Activated T-helper 17 cell treated with anti-CD3 and anti-CD28 coated beads, Interleukin-2, amount 50 U/mL, for 72 hours (primary cell): ENCODE measurements at regions not wholly inside any gene's neighbourhood (a gene's known extent, or its start where the extent isn't known, plus 50 kb on each side); places are given as distances from the start of the nearest gene placed in this dataset.

Source experiments
- ATAC-seq: fragments of 150-1000 bp; cut with Tn5 transposase; replicated peaks from 2 replicates; pipeline ENCODE4 v1.10.0; 2021; ENCODE audit warnings: mild to moderate bottlenecking, moderate library complexity
- H3K27ac Mint-ChIP-seq: one replicate; pipeline ENCODE4 v1.8.0; 2022; ENCODE audit warnings: mixed read lengths
- H3K27me3 Mint-ChIP-seq: one replicate; pipeline ENCODE4 v1.8.0; 2022; ENCODE audit warnings: mixed read lengths
- H3K36me3 Mint-ChIP-seq: one replicate; pipeline ENCODE4 v1.8.0; 2022; ENCODE audit warnings: low read depth, mild to moderate bottlenecking, mixed read lengths
- H3K4me1 Mint-ChIP-seq: one replicate; pipeline ENCODE4 v1.8.0; 2022; ENCODE audit warnings: mixed read lengths
- H3K4me3 Mint-ChIP-seq: one replicate; pipeline ENCODE4 v1.8.0; 2022; ENCODE audit warnings: mild to moderate bottlenecking, mixed read lengths
- H3K9me3 Mint-ChIP-seq: one replicate; pipeline ENCODE4 v1.8.0; 2022; ENCODE audit warnings: mixed read lengths

- no peaks in the 10 kb centered on the region for H3K36me3 Mint-ChIP-seq
- H3K4me1 Mint-ChIP-seq = no peaks in the 10 kb centered on the region
- no peaks in the 10 kb centered on the region for H3K27me3 Mint-ChIP-seq
- no peak overlapping the region for H3K4me3 Mint-ChIP-seq
- no peak for ATAC-seq
- peaks cover 5% of the 10 kb centered on the region for H3K9me3 Mint-ChIP-seq
- no peak overlapping the region for H3K27ac Mint-ChIP-seq
Observed at GRCh38 chr5:105730982-105731381, 1939.8 kb downstream of the EFNA5 start.

DNA sequence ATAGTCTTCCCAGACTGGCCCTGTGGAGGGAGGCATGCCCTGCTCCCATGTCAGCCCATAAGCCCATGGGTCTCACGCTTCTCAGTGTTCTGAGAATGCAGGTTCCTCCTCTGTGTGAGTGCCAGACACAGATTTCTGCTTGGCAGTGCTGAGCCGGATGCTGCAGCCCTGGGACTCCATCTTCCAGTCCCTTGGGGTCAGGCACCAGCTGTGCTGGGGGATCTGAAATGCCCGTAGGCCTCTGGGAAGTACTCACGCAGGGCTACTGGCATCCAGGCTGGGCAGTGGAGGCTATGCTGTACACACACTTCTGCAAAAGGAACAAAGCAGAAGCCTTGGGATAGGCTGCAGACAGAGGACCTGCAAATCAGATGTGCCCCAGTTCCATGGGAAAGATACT, 1944.6 kb downstream of the EFNA5 start:
- no peak overlapping the region for H3K4me3 Mint-ChIP-seq
- ATAC-seq = no peak
- H3K27ac Mint-ChIP-seq = no peak overlapping the region
- H3K36me3 Mint-ChIP-seq = no peaks in the 10 kb centered on the region
- no peaks in the 10 kb centered on the region for H3K27me3 Mint-ChIP-seq
- peaks cover 19% of the 10 kb centered on the region for H3K9me3 Mint-ChIP-seq
- H3K4me1 Mint-ChIP-seq = no peaks in the 10 kb centered on the region

DNA sequence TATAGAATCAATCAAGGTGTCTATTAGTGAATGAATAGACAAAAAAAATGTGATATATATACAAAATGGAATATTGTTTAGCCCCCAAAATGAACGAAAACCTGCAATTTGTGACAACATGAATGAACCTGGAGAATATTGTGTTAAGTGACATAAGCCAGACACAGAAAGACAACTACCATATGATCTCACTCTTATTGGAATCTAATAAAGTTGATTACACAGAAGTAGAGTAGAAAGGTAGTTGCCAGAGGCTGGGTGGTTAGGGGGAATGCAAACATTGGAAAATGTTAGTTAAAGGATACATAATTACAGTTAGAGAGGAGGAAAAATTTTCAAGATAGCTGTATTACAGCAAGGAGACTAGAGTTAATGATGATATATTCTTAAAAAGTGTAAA, 1962.3 kb downstream of the EFNA5 start:
- H3K36me3 Mint-ChIP-seq = no peaks in the 10 kb centered on the region
- no peak for ATAC-seq
- no peaks in the 10 kb centered on the region for H3K27me3 Mint-ChIP-seq
- no peaks in the 10 kb centered on the region for H3K4me1 Mint-ChIP-seq
- peaks cover 14% of the 10 kb centered on the region for H3K9me3 Mint-ChIP-seq
- H3K4me3 Mint-ChIP-seq = no peak overlapping the region
- H3K27ac Mint-ChIP-seq = no peak overlapping the region

DNA sequence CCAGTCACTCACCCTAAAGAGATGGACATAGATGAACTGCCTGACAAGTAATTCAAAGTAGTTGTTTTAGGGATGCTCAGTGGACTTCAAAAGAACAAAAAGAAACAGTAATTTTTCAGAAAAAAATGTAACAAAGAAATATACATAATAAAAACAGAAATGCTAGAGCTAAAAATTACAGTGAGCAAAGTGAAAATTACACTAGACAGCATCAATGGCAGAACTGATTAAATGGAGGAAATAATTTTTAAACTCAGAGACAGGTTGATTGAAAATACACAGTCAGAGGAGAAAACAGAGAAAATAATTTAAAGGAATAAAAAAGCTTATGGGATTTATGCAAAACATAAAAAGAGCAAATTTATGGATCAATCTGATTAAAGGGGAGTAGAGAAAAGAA, 1968.4 kb downstream of the EFNA5 start:
- ATAC-seq = no peak
- Mint-ChIP-seq H3K4me1 (no peaks in the 10 kb centered on the region), H3K9me3 (peaks cover 12% of the 10 kb centered on the region), H3K36me3 (no peaks in the 10 kb centered on the region), H3K27ac (no peak overlapping the region), H3K4me3 (no peak overlapping the region), H3K27me3 (no peaks in the 10 kb centered on the region)

DNA sequence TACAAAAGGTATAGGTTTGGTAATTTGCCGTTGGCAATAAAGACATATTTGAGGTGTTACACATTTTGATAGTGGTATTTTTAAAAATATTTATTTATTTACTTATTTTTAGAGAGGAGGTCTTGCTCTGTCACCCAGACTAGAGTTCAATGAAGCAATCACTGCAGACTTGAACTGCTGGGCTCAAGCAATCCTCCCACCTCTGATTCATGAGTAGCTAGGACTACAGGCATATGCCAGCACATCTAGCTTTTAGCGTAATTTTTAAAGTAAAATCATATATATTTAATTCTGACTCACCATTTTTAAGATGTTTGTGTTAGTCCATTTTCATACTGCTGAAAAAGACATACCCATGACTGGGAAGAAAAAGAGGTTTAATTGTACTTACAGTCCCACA, 1974.3 kb downstream of the EFNA5 start:
- H3K4me3 Mint-ChIP-seq = no peak overlapping the region
- no peaks in the 10 kb centered on the region for H3K4me1 Mint-ChIP-seq
- no peak overlapping the region for H3K27ac Mint-ChIP-seq
- no peaks in the 10 kb centered on the region for H3K27me3 Mint-ChIP-seq
- H3K9me3 Mint-ChIP-seq = peaks cover 11% of the 10 kb centered on the region
- H3K36me3 Mint-ChIP-seq = no peaks in the 10 kb centered on the region
- ATAC-seq = no peak

DNA sequence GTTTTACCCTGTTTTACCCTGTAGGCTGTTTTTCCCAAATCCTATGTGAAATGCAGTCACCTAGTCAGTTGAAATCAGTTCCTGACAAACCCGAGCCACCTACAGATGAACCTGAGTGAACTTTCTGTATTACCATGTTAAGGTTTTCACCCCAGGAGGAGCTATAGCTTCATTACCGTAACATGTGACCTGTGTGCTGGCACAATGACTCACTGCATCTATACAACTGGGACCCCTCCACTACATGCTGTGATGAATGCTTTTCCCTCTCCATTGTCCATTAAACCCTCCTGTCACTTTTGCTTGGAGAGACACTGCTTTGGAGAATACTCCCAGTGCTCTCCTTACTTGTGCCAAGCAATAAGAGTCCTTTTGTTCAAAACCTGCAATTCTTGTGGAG, 1974.8 kb downstream of the EFNA5 start:
- no peak for ATAC-seq
- H3K4me1 Mint-ChIP-seq = no peaks in the 10 kb centered on the region
- H3K27ac Mint-ChIP-seq = no peak overlapping the region
- no peaks in the 10 kb centered on the region for H3K27me3 Mint-ChIP-seq
- no peak overlapping the region for H3K4me3 Mint-ChIP-seq
- H3K36me3 Mint-ChIP-seq = no peaks in the 10 kb centered on the region
- peaks cover 8% of the 10 kb centered on the region for H3K9me3 Mint-ChIP-seq

- Mint-ChIP-seq H3K9me3 (peaks cover 4% of the 10 kb centered on the region), H3K4me3 (no peak overlapping the region), H3K27ac (no peak overlapping the region), H3K4me1 (no peaks in the 10 kb centered on the region), H3K27me3 (no peaks in the 10 kb centered on the region), H3K36me3 (no peaks in the 10 kb centered on the region)
- no peak for ATAC-seq
Observed at GRCh38 chr5:105689596-105689995, 1981.1 kb downstream of the EFNA5 start.

DNA sequence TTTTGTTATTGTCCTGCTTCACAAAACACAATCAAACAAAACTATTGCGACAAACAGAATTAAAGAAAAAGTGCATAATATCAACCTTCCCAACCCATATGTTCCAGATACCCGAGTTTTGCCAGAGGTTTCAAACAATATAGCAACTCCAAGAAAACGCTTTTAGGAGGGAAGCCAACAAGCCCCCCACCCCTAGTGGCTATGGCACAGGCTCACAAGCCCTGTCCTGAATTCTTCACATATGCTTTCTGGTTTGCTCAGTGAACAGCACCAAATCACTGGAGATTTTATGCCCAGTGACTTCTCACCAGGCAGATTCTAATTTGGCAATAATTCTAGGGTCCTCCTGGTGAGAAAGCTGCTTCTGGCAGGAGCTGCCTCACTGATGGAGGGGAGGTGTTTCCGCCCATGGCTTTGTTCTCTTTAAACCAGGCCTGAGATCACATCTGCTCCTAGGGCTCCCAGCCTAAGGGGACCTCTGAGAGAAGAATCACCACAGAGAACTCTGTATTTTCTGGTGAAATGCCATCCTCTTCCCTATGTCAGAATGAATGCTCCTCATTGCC, 1982.4 kb downstream of the EFNA5 start:
- H3K27me3 Mint-ChIP-seq = no peaks in the 10 kb centered on the region

DNA sequence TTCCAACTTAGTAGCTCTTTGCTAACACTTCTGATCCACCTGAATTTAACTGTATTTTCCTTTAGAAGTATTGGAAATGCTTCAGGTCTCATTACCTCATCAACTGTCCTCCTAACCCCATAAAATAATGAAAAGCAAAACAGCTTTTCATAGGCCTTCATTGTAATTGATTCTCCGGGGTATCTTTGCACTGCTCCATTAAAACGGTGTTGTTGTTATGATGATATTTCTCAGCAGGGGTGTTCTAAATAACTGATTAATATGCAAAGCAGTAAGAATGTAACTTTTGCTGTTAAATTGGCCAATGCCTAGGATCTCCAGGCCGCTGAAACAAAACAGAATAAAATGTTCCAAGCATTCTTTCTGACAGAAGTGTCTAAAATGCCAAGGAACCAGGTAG, 1983.2 kb downstream of the EFNA5 start:
- Mint-ChIP-seq H3K9me3 (peaks cover 4% of the 10 kb centered on the region), H3K27ac (no peak overlapping the region), H3K4me3 (no peak overlapping the region), H3K4me1 (no peaks in the 10 kb centered on the region), H3K27me3 (no peaks in the 10 kb centered on the region), H3K36me3 (no peaks in the 10 kb centered on the region)
- no peak for ATAC-seq

More for the DNA sequence above, 1982.4 kb downstream of the EFNA5 start:
- no peaks in the 10 kb centered on the region for H3K36me3 Mint-ChIP-seq
- no peak overlapping the region for H3K4me3 Mint-ChIP-seq
- H3K27ac Mint-ChIP-seq = no peak overlapping the region
- peaks cover 4% of the 10 kb centered on the region for H3K9me3 Mint-ChIP-seq
- no peaks in the 10 kb centered on the region for H3K4me1 Mint-ChIP-seq
- ATAC-seq = no peak

DNA sequence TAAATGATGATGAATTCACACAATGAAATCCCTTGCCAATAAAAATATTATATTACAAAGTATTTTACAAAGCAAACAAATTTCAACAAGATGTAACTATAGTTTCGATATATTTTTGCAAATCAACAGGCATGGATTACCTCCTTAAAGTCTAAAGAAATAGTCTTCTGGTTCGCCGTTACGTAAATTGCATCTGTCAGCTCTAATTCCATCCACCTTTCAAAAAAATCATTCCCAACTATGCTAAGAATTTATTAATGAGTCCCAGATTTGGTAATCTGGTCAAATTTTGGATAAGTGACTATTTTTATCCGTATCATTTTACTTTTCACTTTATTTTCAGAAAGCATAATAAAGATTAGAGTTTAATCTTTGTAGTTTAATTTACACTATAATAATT, 1984.9 kb downstream of the EFNA5 start:
- H3K36me3 Mint-ChIP-seq = no peaks in the 10 kb centered on the region
- H3K27ac Mint-ChIP-seq = no peak overlapping the region
- no peak overlapping the region for H3K4me3 Mint-ChIP-seq
- ATAC-seq = no peak
- H3K4me1 Mint-ChIP-seq = no peaks in the 10 kb centered on the region
- peaks cover 4% of the 10 kb centered on the region for H3K9me3 Mint-ChIP-seq
- no peaks in the 10 kb centered on the region for H3K27me3 Mint-ChIP-seq

DNA sequence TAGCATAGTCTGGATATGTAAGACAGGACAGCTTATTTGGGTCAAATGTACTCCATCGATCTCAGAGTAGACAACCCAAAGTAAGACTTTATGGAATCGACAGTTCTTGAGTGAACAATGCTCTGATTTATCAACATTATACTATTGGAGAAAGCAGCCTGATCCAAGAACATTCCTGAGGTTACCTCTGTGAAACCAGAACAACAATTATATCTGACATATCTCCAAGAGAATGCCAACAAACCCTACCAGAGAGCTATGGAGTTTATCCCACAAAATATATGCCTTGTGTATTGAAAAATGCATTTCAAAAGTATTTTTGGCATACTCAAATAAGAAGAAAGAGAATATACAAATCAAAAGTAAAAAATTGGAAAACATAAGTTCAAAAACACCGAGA, 1985.9 kb downstream of the EFNA5 start:
- Mint-ChIP-seq H3K4me3 (no peak overlapping the region), H3K9me3 (peaks cover 4% of the 10 kb centered on the region), H3K36me3 (no peaks in the 10 kb centered on the region), H3K27ac (no peak overlapping the region), H3K27me3 (no peaks in the 10 kb centered on the region), H3K4me1 (no peaks in the 10 kb centered on the region)
- no peak for ATAC-seq

GRCh38 chr5:105680858-105681475, 1989.8 kb downstream of the EFNA5 start:
- no peaks in the 10 kb centered on the region for H3K4me1 Mint-ChIP-seq
- peaks cover 4% of the 10 kb centered on the region for H3K9me3 Mint-ChIP-seq
- H3K27ac Mint-ChIP-seq = no peak overlapping the region
- H3K27me3 Mint-ChIP-seq = no peaks in the 10 kb centered on the region
- no peaks in the 10 kb centered on the region for H3K36me3 Mint-ChIP-seq
- ATAC-seq = no peak
- no peak overlapping the region for H3K4me3 Mint-ChIP-seq

- Mint-ChIP-seq H3K36me3 (no peaks in the 10 kb centered on the region), H3K4me1 (no peaks in the 10 kb centered on the region), H3K27me3 (no peaks in the 10 kb centered on the region), H3K4me3 (no peak overlapping the region), H3K27ac (no peak overlapping the region), H3K9me3 (peaks cover 4% of the 10 kb centered on the region)
- no peak for ATAC-seq
Observed at GRCh38 chr5:105677291-105677690, 1993.4 kb downstream of the EFNA5 start.

DNA sequence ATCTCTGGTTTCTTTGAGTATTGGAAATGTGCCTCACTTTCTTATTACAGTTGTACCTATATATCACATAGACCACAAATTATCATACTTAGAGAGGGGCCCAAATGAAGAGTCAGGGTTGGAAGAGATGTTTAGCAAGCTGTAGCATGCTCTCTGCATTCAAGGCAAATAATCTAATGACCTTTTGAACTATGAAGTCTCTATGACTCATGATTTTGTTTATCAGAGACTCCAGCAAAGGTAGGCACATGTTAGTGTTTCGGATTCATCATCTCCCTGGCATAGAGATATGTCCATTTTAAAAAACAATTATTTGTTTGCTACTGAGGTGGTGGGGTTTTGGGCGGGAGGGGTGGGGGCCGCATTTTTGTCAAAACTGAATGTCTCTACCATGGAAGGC, 2000.1 kb downstream of the EFNA5 start:
- ATAC-seq = no peak
- H3K4me1 Mint-ChIP-seq = no peaks in the 10 kb centered on the region
- no peak overlapping the region for H3K4me3 Mint-ChIP-seq
- no peaks in the 10 kb centered on the region for H3K36me3 Mint-ChIP-seq
- no peaks in the 10 kb centered on the region for H3K27me3 Mint-ChIP-seq
- H3K27ac Mint-ChIP-seq = no peak overlapping the region
- peaks cover 14% of the 10 kb centered on the region for H3K9me3 Mint-ChIP-seq

DNA sequence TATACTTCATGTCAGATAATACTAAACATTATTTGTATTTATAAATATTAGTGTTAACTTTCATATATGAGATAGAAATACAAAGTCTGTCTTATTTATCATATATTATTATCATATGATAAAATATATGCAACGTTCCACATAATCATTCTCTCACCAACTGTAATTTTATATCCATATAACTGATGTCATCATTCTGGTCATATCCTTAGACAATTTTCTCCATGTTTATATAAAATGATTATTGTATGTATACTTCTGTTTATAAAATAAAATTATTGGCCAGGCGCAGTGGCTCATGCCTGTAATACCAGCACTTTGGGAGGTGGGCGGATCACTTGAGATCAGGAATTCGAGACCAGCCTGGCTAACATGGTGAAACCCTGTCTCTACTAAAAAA, 2007.1 kb downstream of the EFNA5 start:
- ATAC-seq = no peak
- no peaks in the 10 kb centered on the region for H3K27me3 Mint-ChIP-seq
- H3K9me3 Mint-ChIP-seq = peaks cover 5% of the 10 kb centered on the region
- no peak overlapping the region for H3K27ac Mint-ChIP-seq
- no peaks in the 10 kb centered on the region for H3K36me3 Mint-ChIP-seq
- H3K4me1 Mint-ChIP-seq = no peaks in the 10 kb centered on the region
- H3K4me3 Mint-ChIP-seq = no peak overlapping the region

- no peak overlapping the region for H3K4me3 Mint-ChIP-seq
- no peaks in the 10 kb centered on the region for H3K36me3 Mint-ChIP-seq
- peaks cover 3% of the 10 kb centered on the region for H3K9me3 Mint-ChIP-seq
- no peak for ATAC-seq
- H3K27me3 Mint-ChIP-seq = no peaks in the 10 kb centered on the region
- H3K4me1 Mint-ChIP-seq = no peaks in the 10 kb centered on the region
- no peak overlapping the region for H3K27ac Mint-ChIP-seq
Observed at GRCh38 chr5:105659396-105659795, 2011.3 kb downstream of the EFNA5 start.
